Fibroblast of lung (primary cell): ENCODE measurements at regions not wholly inside any gene's neighbourhood (a gene's known extent, or its start where the extent isn't known, plus 50 kb on each side); places are given as distances from the start of the nearest gene placed in this dataset.

ENCODE experiments used
- DNase-seq, 2 donors: peaks; one replicate each; pipeline versions ENCODE4 v3.0.0 to v3.0.0-alpha.2; 2010; ENCODE audit warnings: low read depth in 2 of 2
- H2AFZ ChIP-seq: 2 replicates; pipeline ENCODE4 v1.5.1; 2012; ENCODE audit warnings: low read length, control low read depth, inconsistent platforms
- H3K27ac ChIP-seq: 2 replicates; pipeline ENCODE4 v1.5.1; 2011; ENCODE audit warnings: low read length, control low read depth; ENCODE audit not compliant: insufficient read depth
- H3K27me3 ChIP-seq: 2 replicates; pipeline ENCODE4 v1.5.1; 2011; ENCODE audit warnings: mild to moderate bottlenecking, low read length; ENCODE audit not compliant: control insufficient read depth, insufficient read depth
- H3K36me3 ChIP-seq: 2 replicates; pipeline ENCODE4 v1.5.1; 2011; ENCODE audit warnings: low read length; ENCODE audit not compliant: control insufficient read depth, insufficient read depth
- H3K4me1 ChIP-seq: 2 replicates; pipeline ENCODE4 v1.5.1; 2011; ENCODE audit warnings: low read length; ENCODE audit not compliant: control insufficient read depth, insufficient read depth; ENCODE audit errors: extremely low read depth
- H3K4me2 ChIP-seq: 2 replicates; pipeline ENCODE4 v1.5.1; 2011; ENCODE audit warnings: low read length, control low read depth; ENCODE audit not compliant: insufficient read depth; ENCODE audit errors: extremely low read depth
- H3K4me3 ChIP-seq, 4 experiments: fragments of 200-600 bp in 1 of 4; sonication (generic) in 1 of 4; replicated peaks in 1 of 4; 2 replicates each; pipeline ENCODE4 v1.5.1; 2011 to 2016; ENCODE audit warnings: low read length in 4 of 4, low read depth in 3 of 4, mild to moderate bottlenecking in 3 of 4, control low read depth in 2 of 4, inconsistent platforms in 1 of 4, mixed read lengths in 1 of 4; ENCODE audit not compliant: insufficient read depth in 1 of 4; ENCODE audit errors: control extremely low read depth in 1 of 4
- H3K79me2 ChIP-seq: 2 replicates; pipeline ENCODE4 v1.5.1; 2012; ENCODE audit warnings: mild to moderate bottlenecking, low read length, inconsistent platforms; ENCODE audit not compliant: control insufficient read depth, insufficient read depth
- H3K9ac ChIP-seq: 2 replicates; pipeline ENCODE4 v1.5.1; 2011; ENCODE audit warnings: mild to moderate bottlenecking, low read length, control low read depth; ENCODE audit not compliant: insufficient read depth
- H3K9me3 ChIP-seq: 2 replicates; pipeline ENCODE4 v1.5.1; 2012; ENCODE audit warnings: low read depth, low read length; ENCODE audit not compliant: control insufficient read depth, insufficient read depth
- H4K20me1 ChIP-seq: 2 replicates; pipeline ENCODE4 v1.5.1; 2011; ENCODE audit warnings: low read length; ENCODE audit not compliant: control insufficient read depth, insufficient read depth; ENCODE audit errors: extremely low read depth
- CTCF ChIP-seq, 2 donors: IDR thresholded peaks in 1 of 2; conservative IDR thresholded peaks in 1 of 2; 1 replicate in 1 of 2; 2 replicates in 1 of 2; pipeline ENCODE4 v1.5.1; 2011 to 2012; ENCODE audit warnings: low read length in 2 of 2, control low read depth in 1 of 2, inconsistent platforms in 1 of 2, low read depth in 1 of 2, mild to moderate bottlenecking in 1 of 2
- EZH2 ChIP-seq: IDR thresholded peaks from 2 replicates; pipeline ENCODE4 v1.5.1; 2012; ENCODE audit warnings: low read length, control low read depth, mild to moderate bottlenecking; ENCODE audit errors: missing control alignments

GRCh38 chr9:109888695-109889094 lies 108.7 kb downstream of the PALM2AKAP2 start:
- Histone ChIP-seq H2AFZ (no peak overlapping the region), H4K20me1 (no peaks in the 10 kb centered on the region), H3K9ac (no peak overlapping the region), H3K36me3 (peaks cover 1% of the 10 kb centered on the region), H3K27me3 (no peaks in the 10 kb centered on the region), H3K4me2 (no peak overlapping the region), H3K79me2 (no peaks in the 10 kb centered on the region), H3K9me3 (no peaks in the 10 kb centered on the region), H3K4me3 (no peak overlapping the region), H3K4me1 (no peaks in the 10 kb centered on the region), H3K27ac (no peak overlapping the region)
- no peak for TF ChIP-seq CTCF (conservative IDR thresholded peaks at IDR 0.05 in 1 of 2, IDR thresholded peaks at IDR 0.05 in 1 of 2; ENCODE audit: low read depth in 1 of 2, low read length in 2 of 2)
- no peak for TF ChIP-seq EZH2
- DNase-seq = no peak

GRCh38 chr9:109889456-109889855 lies 109.5 kb downstream of the PALM2AKAP2 start:
- H4K20me1 ChIP-seq = no peaks in the 10 kb centered on the region
- H3K9ac ChIP-seq = no peak overlapping the region
- TF ChIP-seq CTCF (conservative IDR thresholded peaks at IDR 0.05 in 1 of 2, IDR thresholded peaks at IDR 0.05 in 1 of 2; ENCODE audit: low read depth in 1 of 2, low read length in 2 of 2) = no peak
- TF ChIP-seq EZH2 = no peak
- H3K27ac ChIP-seq = no peak overlapping the region
- no peaks in the 10 kb centered on the region for H3K4me1 ChIP-seq
- no peaks in the 10 kb centered on the region for H3K9me3 ChIP-seq
- H3K79me2 ChIP-seq = no peaks in the 10 kb centered on the region
- peaks cover 1% of the 10 kb centered on the region for H3K36me3 ChIP-seq
- no peak overlapping the region for H3K4me2 ChIP-seq
- no peak overlapping the region for H2AFZ ChIP-seq
- H3K27me3 ChIP-seq = no peaks in the 10 kb centered on the region
- no peak overlapping the region for H3K4me3 ChIP-seq
- DNase-seq = no peak

GRCh38 chr9:109893241-109893640 lies 113.2 kb downstream of the PALM2AKAP2 start:
- peak in 1 of 2 donors; percentile 56 for DNase-seq
- Histone ChIP-seq H3K4me2 (peak overlapping the region; percentile 49), H3K27me3 (no peaks in the 10 kb centered on the region), H3K4me3 (no peak overlapping the region), H3K9ac (no peak overlapping the region), H2AFZ (no peak overlapping the region), H3K79me2 (no peaks in the 10 kb centered on the region), H4K20me1 (no peaks in the 10 kb centered on the region), H3K36me3 (peaks cover 1% of the 10 kb centered on the region), H3K4me1 (peaks cover 4% of the 10 kb centered on the region), H3K9me3 (no peaks in the 10 kb centered on the region), H3K27ac (no peak overlapping the region)
- TF ChIP-seq CTCF (conservative IDR thresholded peaks at IDR 0.05 in 1 of 2, IDR thresholded peaks at IDR 0.05 in 1 of 2; ENCODE audit: low read depth in 1 of 2, low read length in 2 of 2) (no peak), EZH2 (no peak)
